ENCODE measurements at regions not wholly inside any gene's neighbourhood (a gene's known extent, or its start where the extent isn't known, plus 50 kb on each side); places are given as distances from the start of the nearest gene placed in this dataset.

DNA sequence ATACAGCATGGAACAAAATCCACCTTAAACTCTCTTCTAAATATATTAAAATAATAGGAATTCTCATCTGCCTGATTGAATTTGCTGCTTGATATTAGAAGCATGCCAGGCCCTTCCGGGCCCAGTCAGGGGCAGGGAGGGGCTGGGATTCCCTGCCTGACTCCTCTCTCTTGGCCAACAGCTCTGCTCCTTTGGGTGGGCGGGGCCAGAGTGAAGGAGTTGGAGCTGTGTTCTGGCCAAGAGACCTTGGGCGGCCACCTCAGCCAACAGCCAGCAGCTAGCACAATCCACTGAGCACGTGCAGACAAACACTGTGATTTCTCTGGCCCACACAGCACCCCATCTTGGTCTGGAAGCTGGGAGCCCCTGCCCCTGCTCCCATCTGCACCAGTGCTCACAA is 140.3 kb downstream of the PJA1 start:
- no peak for DNase-seq

DNA sequence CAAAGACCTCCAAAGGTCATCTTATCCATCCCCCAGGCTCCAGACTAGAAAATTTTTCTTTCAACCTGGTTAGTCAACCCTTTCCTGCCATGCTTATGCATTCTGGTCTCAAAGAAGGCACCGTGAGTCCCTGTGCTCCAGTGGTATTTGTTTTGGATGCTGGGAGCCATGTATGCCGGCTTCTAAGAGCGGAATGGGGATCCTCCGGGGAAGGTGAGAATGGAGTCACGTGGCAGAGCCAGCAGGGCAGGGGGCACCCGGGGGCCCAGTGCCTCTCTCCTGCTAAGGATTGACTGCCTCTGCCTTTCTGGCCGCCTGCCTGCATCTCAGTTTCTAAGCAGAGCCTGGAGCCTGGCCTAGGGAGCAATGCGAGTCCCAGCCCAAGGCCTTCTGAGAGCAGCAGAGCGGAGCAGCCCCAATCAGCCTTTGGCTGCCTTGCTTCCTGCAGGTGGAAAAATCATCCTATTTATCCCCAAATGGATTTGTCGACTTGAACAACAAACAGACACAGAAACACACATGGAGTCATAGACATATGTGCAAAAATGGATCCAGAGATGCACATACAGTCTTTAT is 141.0 kb downstream of the PJA1 start:
- no peak for DNase-seq

DNA sequence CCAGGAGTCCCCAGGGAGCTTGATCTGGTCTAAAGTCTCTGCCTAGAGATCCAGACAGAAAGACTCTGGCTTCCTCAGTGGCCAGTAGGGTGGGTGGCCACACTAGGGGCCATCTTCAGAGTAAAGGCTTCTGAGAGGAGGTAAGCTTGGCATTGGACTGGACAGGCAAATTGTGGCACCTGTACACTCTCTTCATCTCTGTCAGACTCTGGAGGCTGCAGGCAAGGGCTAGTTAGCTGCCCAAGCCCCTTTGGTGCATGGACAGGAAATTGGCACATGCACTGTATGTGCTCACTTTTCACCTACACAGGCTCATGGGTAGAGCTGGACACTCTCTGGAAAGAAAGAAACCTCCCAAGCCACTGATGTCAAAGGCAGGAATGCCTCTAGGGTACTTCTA is 142.8 kb downstream of the PJA1 start:
- no peak for DNase-seq

DNA sequence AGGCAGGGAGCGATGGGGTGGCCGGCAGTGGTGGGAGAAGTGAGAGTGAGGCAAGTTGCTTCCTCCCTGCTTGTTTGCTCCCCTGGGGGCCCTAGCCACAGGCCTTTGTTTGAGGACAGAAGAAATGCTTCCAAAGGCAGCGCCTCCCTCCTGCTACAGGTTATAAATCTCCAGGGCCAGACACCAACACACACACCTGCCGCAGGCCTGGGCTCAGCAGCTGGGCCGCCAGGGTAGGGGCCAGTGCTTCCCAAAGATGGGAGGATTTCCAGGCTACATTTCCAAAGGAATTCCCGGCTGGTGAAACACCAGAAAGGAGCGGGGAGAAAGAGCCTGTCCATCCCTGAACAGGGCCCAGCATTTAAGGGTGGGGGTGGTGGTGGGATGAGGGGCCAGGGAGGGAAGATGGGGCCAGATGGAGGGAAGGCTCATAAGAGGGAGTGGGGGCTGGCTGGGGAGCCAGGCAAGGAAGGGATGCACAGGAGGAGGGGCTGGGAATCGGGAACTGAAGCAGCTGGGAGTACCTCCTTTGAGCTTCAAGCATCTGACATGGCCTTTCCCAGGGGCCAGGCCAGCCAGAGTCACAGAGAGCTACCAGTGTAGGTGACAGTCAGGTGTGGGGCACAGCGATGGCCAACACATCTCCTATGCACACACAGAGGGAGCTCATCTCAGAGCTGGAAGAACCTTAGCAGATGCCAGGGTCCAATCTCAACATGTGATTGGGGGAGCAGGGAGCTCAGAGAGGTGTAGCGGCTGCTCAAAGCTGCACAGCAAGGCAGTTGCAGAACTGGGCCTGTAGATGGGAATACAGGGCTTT is 143.9 kb downstream of the PJA1 start:
- no peak for DNase-seq

DNA sequence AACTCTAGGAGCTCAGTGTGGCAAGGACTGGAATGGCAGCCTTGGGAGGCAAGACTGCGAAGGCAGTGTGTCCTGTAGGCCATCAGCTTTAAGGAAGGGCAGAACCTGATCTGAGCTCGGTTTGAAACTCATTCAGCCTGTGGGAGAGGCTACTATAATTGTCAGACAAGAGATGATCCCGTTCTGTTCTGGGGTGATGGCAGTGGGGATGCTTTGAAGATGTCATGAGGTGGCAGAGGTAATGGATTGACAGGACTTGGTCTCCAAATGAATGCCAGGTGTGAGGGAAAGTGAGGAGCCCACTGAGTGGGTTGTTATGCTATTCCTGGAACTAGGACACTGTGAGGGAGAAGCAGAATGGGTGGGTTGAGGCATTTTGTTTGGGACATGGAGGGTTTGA is 144.9 kb downstream of the PJA1 start:
- DNase-seq = no peak

DNA sequence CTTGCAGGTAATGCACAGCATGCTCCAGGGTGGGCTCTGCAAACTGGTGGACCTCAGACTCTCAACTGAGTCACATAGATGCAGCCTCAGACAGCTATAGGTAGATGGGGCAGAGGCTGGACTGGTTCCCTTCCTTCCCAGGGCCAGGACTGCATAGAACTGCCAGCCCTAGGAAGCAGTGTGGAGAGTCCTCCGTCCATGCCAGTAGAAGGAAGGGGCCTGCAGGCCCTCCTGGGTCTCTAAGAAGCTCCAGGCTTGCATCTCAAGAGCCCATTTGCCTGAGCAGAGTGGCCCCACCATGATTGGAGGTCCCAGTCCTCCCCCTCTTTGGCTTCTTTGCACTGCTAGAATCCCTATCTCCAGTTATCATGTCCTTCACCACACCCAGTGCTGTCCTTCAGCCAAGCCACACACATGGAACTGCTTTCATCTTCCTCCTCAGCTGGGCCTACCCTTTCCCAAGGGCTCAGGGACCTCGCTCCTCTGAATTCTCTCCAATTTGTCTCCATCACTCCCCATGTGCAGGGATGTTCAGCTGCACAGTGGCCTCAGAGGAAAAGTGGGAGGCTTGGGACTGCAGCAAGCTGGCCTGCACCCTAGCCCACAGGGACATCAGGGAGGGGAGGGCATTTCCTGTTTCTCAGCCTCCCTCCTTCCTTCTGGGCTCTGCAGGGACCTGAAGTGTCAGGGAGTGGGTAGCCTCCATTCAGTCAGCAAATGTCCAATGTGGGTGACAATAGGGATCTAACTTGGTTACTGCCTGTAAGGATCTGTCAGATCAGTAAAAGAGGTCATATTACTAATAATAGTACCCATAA is 146.0 kb downstream of the PJA1 start:
- no peak for DNase-seq

DNA sequence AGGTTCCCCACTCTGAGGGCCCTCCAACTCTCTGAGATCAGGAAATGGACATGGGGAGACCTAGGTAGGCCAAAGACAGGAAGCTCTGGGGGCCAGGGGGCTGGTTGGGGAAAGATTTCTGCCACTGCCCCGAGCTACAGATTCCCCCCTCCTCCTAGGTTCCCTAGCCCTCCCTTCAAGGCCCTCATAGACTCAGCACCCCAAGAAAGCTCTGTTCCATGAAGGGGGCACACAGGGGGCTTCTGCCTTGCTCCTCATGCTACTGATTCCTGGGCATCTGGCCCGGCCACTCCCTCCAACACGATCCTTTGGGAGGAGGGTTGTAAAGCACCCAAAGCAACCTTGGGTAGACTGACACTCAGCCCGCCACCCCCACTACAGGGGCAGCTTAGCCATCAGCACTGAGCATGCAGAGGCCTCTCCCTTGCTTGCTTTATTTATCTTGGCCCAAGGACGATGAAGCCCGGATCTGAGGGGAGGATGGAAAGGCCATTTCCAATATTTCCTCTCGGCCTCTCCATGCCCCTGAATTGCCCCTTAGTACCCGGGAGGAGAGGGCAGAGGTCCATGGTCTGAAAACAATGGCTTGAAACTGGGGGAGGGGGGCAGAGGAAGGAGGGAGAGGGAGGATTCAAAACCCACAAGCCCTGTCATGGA is 146.7 kb downstream of the PJA1 start:
- DNase-seq = no peak

DNA sequence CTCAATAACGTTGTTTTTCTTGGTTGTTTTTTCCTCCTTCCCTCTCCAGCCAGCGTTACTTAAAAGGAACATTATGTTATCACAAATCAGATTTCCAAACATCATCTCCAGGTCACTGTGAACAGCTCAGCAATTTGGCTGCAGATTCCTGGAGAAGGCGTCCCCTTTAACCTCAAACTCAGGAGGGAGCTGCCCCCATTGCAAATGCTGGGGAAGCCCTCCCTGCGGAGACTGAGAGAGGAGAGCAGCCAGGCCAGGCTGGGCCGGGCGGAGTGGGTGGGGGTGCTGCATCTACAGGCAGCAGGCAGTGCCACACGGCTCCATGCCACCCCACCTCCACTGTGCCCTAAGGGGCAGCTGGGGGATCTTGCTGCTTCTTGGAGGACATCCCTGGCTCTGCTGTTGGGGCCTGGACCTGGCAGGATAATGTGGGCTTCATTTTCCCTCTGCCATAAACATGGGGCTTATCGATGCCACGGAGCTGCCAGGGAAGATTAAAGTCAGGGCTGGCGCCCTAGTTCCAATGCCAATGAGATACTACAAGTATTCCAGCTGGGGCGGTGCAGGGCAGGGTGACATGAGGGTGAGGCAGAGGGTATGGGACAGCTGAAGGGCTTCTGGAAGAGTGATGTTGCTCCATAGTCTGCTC is 148.8 kb downstream of the PJA1 start:
- no peak for DNase-seq

DNA sequence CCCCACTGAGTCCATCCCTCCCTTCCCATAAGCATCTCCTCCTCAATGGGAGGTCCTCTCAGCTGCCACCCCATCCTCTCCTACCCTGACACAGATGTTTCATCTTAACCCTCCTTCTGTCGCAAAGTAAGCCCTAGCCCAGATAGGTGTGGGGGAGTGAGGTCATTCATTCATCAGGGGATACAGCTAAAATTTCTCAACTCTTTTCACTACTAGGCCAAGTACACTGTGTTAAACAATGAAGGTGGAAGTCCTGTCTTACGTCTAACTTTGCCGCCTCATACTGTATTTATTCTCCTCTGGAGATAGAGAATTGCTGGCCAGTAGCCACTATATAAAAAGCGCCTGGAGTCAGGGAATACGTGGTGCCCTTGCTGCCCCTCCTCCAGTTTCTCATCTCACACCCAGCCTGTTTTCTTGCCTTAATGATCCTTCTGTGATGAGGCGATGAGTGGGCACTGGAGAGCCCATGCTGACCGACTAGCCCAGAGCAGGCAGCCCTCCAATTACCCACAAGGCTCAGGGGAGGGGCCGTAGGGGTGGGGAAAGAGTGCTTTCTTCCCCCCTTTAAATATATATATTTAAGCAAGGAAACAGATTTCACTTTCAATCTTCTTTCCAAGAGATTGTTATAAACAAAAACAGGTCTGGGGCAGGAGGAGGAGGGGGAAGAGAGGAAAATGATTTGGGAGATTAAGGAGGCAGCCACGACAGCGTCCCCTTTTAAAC is 149.5 kb downstream of the PJA1 start:
- no peak for DNase-seq

DNA sequence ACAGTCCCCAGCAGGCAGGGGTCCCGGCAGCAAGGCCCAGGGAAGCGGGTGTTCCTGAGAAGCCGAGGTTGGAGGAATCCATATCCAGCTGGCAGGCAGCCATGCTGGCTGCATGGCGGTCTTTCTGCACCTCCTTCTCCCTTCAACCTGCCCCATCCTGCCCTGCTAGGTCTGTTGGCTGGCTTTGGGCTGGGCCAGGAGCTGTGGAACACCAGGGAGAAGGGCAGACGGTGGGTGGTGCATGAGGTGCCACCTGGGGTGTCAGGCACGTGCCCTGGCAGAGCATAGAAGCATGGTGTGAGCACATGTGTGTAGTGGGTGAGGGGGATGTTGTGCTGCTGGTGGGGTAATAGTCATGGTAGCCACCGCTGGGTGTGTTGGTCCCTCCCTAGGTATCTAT is 150.1 kb downstream of the PJA1 start:
- DNase-seq = no peak

DNA sequence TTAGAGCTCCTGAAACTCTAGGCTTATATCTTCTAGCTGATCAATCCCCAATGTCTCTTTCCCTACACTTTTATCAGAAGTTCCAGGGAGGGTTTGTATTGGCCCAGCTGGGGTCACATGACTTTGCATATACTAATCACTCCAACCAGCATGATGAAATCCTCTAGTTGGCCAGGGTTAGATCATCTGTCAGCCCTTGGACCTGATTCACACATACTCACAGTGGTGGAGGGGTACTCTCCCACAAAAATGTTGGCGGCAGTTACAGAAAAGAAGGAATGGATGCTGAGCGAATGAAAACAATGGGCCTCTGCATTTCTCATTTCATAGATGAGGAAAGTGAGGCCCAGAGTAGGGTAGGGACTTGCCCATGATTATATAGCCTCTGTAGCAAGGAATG is 151.1 kb downstream of the PJA1 start:
- DNase-seq = no peak

DNA sequence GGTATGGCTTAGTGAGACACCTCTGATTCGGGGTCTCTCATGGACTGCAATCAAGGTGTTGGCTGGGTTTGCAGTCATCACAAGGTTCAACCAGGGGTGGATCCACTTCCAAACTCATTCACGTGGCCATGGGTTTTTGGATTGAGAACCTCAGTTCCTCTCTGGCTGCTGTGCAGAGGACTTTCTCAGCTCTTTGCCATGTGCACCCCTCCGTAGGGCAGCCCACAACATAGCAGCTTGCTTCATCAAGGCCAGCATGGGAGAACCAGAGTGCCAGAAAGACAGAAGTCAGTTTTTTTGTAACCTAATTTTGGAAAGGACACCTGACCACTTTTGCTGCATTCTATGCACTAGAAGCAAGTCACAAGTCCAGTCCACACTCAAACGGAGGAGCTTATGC is 154.9 kb downstream of the PJA1 start:
- DNase-seq = no peak

DNA sequence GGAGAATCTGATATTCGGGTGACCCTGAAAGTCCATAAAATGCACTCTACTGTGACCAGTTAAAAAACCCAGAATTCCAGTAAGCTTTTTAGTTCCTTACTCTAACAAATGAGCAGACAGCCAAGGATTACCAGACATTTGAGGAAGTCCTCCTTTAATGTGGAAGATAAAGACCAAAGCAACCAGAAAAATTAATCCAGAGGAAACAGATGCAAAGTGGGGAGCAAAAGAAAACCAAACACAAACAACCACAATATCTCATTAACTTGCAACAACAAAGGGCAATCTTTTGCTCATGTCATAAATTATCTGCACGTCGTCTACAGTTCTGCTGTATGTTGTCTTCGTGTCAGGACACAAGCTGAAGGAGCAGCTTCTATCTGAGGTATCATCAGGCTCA is 164.4 kb downstream of the PJA1 start:
- peak in 1 of 2 experiments; percentile 13 for DNase-seq

DNA sequence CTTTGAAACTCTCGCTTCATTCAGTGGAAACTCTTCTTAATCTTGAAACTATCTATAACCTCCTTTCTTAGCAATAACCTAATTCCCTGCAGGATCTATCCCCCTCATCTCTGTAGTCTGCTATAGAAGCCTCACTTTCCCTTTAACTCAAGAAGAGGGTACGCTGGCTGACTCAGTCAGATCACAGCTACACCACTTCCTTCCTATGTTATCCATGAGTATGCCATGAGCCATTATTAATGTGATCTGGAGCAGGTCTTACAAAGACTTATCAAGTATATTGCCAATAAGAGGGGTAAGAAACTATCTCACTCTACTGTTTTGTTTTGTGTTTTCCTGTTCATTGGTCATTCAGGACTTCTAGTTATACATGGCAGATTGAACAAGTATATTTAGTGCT is 165.3 kb downstream of the PJA1 start:
- no peak for DNase-seq

DNA sequence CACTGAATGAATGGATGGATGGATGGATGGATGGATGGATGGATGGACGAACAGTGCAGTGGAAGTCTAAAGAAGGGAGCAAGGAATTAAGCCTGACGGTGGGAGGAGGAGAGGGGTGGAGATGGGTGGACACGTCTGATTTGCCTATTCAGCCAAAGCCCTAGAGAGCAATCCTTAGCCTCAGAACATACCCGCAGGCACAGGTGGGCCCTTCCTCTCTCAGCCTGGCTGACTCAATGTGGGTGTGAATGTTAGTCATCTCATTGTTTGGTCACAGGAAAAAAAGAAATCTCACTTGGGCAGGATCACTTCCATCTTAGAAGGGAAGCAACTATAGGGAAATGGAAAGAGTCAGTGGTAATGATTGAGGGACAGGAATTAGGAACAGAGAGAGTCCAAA is 165.9 kb downstream of the PJA1 start:
- DNase-seq = no peak

DNA sequence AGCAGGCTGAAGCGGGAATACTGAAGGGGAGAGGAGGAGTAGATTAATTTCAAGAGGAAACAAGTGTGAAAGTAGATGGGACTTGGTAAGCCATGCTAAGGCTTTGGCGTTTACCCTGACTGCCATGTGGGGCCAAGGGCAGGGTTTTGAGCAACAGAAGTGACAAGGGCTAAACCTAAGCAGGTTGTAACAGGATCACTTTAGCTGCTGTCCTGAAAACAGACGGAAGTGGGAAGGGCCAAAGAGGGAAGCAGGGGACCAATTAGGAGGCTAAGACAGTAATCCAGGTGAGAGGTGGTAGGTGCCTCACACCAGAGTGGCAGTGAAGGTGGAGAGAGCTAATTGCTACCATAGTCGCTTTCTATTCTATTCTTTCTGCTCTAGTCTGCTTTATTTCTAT is 166.5 kb downstream of the PJA1 start:
- DNase-seq = no peak

DNA sequence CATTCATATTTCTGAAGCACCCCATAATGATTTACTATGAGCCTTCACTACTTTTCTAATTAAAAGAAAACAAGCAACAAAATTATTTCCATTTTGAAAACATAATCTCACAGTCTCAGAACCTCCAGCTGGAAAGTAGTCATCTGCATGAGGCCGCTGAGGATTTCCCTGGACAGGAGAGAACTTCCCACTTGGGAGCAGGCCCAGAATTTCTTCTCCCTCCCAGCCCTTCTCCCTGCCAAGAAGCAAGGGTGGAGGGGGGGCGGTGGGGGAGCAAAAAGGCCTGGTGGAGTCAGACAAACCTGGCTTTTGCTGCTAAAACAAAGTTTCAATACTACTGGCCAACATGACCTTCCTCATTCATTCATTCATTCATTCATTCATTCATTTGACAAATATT is 167.3 kb downstream of the PJA1 start:
- DNase-seq = no peak

DNA sequence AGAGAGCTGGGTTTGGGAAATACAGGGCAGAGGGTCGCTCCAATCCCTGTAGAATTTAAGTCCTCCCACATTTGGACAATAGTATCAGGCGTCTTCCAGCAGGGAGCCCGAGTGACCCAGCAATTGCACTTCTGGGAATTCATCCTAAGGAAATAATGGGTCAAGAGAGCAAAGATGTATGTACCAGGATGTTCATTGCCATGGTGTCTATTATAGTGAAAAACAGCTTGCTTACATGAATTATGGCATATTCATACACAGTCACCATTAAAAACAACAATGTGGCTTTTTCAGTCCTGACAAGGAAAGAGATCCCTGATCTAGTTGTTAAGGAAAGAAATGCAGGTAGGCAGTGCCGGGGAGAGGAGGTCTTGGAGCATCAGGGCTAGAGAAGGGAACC is 167.7 kb downstream of the PJA1 start:
- no peak for DNase-seq

DNA sequence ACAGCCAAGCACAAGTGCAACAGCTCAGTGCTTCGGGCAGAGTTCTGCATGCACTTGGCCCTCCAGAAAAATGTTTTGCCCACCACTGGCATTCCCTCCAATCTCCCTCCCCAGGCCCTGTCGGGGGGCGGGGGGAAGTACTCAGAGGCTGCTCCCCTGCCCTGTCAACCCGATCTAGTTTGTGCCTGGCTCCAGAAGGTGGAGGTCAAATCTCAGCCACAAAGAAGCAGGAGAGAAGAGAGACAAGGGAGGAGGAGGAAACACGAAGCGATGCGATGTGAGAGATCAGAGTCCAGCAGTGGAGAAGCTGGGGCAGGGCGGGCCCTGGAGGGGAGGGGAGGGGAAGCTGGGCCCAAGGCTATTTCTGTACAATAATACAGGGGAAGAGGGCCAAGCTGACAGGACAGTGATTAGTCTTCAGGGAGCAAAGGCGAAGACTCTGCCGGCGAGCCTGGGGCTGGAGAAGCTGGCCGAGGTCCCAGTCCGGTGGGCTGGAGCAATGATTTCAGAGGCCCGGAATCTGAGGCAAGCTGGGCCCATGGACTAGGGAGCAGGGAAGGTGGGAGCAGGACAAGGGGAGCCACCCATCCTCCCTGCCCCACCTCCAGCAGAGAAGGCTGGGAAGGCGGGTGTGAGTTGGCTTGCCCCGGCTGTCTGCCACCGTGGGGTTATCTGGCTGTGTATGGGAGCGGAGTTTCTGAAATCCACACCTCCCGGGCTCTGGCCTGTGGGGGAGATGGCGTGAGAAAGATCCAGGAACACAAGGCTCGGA is 167.1 kb downstream of the EFNB1 start:
- DNase-seq = no peak

DNA sequence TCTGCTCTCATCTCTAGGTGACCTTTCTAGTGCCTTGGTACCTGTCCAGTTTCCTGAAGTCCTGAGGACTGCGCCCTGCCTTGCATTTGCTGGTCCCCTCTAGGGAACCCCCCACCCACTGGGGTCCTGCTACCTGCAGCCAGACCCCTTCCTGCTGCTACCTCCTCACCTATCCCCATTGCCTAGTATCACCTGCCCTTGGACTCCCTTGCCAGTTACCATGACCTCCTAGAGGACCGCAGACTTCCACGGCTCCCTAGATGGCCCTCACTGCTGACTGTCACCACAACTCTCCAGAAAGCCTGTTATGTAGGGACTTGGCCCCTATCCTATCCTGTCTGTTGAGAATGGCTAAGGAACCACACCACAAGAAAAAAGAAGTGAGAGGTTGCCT is 166.6 kb downstream of the EFNB1 start:
- no peak for DNase-seq

DNA sequence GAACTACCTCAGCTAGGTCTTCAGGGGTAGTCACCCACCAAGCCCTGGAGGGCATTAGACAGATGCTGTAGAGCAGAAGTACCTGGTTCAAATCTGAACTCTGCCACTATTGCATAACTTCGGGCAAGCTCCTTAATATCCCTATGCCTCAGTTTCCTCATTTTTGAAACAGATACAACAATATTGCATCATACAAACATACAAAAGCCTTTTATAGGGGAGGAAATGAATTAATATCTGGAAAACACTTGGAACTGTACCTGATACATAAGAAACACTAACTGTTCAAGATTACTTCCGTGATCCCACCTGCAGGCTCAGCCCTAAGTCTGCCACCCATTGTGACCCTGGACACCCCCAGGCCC is 166.1 kb downstream of the EFNB1 start:
- DNase-seq = no peak
